ENCODE measurements at regions not wholly inside any gene's neighbourhood (a gene's known extent, or its start where the extent isn't known, plus 50 kb on each side); places are given as distances from the start of the nearest gene placed in this dataset.

DNA sequence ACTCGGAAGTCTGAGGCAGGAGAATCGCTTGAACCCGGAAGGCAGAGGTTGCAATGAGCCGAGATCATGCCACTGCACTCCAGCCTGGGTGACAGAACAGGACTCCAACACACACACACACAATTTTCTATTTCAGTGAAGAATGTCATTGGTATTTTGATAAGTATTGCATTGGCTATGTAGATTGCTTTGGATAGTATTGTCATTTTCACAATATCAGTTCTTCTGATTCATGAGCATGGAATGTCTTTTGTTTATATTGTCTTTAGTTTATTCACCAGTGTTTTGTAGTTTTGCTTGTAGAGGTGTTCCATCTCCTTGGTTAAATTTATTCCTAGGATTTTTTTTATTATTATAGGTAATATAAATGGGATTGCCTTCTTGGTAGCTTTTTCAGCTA is 693.4 kb upstream of the SYT4 start:
- TF ChIP-seq, protein P1, sequence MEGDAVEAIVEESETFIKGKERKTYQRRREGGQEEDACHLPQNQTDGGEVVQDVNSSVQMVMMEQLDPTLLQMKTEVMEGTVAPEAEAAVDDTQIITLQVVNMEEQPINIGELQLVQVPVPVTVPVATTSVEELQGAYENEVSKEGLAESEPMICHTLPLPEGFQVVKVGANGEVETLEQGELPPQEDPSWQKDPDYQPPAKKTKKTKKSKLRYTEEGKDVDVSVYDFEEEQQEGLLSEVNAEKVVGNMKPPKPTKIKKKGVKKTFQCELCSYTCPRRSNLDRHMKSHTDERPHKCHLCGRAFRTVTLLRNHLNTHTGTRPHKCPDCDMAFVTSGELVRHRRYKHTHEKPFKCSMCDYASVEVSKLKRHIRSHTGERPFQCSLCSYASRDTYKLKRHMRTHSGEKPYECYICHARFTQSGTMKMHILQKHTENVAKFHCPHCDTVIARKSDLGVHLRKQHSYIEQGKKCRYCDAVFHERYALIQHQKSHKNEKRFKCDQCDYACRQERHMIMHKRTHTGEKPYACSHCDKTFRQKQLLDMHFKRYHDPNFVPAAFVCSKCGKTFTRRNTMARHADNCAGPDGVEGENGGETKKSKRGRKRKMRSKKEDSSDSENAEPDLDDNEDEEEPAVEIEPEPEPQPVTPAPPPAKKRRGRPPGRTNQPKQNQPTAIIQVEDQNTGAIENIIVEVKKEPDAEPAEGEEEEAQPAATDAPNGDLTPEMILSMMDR (IDR thresholded peaks at IDR 0.05 in 2 of 3, conservative IDR thresholded peaks at IDR 0.05 in 1 of 3; ENCODE audit: borderline replicate concordance in 1 of 3, insufficient read depth in 1 of 3, low read depth in 2 of 3, low read length in 2 of 3), result no peak
- no peak for TF ChIP-seq SRF (IDR thresholded peaks at IDR 0.05; ENCODE audit: low read depth)
- TF ChIP-seq JUND (IDR thresholded peaks at IDR 0.05), result no peak
- TF ChIP-seq POLR2A (IDR thresholded peaks at IDR 0.05; ENCODE audit: borderline replicate concordance, extremely low read depth, insufficient read depth, insufficient read length), result no peak
- TF ChIP-seq, protein P2, sequence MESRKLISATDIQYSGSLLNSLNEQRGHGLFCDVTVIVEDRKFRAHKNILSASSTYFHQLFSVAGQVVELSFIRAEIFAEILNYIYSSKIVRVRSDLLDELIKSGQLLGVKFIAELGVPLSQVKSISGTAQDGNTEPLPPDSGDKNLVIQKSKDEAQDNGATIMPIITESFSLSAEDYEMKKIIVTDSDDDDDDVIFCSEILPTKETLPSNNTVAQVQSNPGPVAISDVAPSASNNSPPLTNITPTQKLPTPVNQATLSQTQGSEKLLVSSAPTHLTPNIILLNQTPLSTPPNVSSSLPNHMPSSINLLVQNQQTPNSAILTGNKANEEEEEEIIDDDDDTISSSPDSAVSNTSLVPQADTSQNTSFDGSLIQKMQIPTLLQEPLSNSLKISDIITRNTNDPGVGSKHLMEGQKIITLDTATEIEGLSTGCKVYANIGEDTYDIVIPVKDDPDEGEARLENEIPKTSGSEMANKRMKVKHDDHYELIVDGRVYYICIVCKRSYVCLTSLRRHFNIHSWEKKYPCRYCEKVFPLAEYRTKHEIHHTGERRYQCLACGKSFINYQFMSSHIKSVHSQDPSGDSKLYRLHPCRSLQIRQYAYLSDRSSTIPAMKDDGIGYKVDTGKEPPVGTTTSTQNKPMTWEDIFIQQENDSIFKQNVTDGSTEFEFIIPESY (IDR thresholded peaks at IDR 0.05; ENCODE audit: extremely low read depth, insufficient replicate concordance, low read length), result no peak
- no peak for TF ChIP-seq ZNF274 (IDR thresholded peaks at IDR 0.05; ENCODE audit: low read depth, low read length)
- TF ChIP-seq ELF1 (IDR thresholded peaks at IDR 0.05; ENCODE audit: borderline replicate concordance, low read depth), result no peak
- no peak for TF ChIP-seq TCF7L2 (IDR thresholded peaks at IDR 0.05; ENCODE audit: borderline replicate concordance, extremely low read depth, insufficient read depth, insufficient read length)
- no peak for TF ChIP-seq YY1 (IDR thresholded peaks at IDR 0.05; ENCODE audit: extremely low read depth, insufficient replicate concordance, low read depth, low read length)
- no peak for TF ChIP-seq POLR2AphosphoS5 (IDR thresholded peaks at IDR 0.05; ENCODE audit: low read depth, low read length)
- TF ChIP-seq, protein P3, sequence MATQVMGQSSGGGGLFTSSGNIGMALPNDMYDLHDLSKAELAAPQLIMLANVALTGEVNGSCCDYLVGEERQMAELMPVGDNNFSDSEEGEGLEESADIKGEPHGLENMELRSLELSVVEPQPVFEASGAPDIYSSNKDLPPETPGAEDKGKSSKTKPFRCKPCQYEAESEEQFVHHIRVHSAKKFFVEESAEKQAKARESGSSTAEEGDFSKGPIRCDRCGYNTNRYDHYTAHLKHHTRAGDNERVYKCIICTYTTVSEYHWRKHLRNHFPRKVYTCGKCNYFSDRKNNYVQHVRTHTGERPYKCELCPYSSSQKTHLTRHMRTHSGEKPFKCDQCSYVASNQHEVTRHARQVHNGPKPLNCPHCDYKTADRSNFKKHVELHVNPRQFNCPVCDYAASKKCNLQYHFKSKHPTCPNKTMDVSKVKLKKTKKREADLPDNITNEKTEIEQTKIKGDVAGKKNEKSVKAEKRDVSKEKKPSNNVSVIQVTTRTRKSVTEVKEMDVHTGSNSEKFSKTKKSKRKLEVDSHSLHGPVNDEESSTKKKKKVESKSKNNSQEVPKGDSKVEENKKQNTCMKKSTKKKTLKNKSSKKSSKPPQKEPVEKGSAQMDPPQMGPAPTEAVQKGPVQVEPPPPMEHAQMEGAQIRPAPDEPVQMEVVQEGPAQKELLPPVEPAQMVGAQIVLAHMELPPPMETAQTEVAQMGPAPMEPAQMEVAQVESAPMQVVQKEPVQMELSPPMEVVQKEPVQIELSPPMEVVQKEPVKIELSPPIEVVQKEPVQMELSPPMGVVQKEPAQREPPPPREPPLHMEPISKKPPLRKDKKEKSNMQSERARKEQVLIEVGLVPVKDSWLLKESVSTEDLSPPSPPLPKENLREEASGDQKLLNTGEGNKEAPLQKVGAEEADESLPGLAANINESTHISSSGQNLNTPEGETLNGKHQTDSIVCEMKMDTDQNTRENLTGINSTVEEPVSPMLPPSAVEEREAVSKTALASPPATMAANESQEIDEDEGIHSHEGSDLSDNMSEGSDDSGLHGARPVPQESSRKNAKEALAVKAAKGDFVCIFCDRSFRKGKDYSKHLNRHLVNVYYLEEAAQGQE (IDR thresholded peaks at IDR 0.05; ENCODE audit: low read depth), result no peak

Measured in HCT116 (cell line).